HG03045 (cell line): ENCODE measurements at regions not wholly inside any gene's neighbourhood (a gene's known extent, or its start where the extent isn't known, plus 50 kb on each side); places are given as distances from the start of the nearest gene placed in this dataset.

Source experiments
- ATAC-seq: cut with Tn5 transposase; IDR thresholded peaks from one replicate; pipeline ENCODE4 v1.9.1; 2021; ENCODE audit warnings: mild to moderate bottlenecking, moderate library complexity; ENCODE audit not compliant: unreplicated experiment

GRCh38 chr16:86052115-86052670 is 153.2 kb downstream of the IRF8 start:
- no peak for ATAC-seq

DNA sequence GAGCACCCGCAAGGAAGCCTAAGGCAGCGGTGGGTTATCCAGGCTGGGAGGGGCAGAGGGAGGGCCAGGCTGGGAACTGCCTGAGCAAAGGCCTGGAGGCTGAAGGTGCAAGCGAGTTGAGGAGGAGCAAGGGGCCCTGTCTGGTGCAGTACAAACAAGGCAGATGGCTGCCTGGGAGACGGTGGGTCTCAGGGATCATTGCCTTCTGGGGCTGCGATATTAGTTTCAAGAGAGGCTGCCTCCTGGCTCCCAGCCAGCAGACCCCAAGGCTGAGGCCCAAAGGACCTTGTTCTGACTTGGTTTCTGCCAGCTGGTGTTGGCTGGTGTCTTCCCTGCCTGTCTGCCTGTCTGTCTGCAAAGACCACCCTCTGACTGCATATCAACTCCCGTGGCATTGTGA is 154.0 kb downstream of the IRF8 start:
- ATAC-seq: no peak

DNA sequence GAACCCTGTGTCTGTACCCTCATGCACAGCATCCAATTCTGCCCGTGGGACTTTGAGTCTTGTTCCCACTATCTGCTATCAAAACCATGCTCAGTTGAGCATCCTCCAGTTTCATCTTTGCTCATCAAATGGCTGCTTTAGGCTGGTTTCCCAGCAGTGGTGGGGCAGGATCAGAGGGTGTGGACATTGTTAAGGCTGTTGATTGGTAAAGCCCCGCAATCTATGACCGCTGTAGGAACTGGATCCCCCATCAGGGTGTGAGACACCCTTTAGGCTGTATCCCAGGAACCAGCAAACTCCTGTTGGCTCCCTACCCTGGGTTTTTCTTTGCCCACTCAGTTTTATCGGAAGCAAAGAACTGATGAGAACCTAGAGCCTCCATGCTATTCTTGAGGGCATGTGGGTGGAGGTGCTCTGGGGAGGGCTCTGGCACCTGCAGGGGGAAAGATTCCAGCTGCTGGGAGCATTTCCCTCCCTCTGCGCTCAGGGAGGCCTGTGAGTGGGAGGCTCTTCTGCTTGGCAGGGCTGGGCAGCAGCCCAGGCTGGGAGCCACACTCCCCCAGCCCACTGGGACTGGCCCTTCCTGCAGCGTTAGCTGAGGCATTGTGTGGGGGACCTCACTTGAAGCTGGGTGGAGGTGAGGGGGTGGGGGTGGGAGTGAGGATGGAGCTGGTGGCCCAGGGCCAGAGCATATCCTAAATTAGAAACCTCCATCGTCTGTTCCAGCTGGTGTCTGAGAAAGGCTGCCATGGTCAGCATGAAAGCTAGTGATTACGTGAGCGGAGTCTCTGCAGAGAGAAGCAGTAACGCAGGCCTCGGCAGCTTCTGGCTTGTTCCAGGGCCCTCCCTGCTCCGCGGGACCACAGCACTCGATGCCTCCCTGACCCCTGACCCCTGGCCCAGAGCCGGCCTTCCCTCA is 160.6 kb downstream of the IRF8 start:
- ATAC-seq: no peak

DNA sequence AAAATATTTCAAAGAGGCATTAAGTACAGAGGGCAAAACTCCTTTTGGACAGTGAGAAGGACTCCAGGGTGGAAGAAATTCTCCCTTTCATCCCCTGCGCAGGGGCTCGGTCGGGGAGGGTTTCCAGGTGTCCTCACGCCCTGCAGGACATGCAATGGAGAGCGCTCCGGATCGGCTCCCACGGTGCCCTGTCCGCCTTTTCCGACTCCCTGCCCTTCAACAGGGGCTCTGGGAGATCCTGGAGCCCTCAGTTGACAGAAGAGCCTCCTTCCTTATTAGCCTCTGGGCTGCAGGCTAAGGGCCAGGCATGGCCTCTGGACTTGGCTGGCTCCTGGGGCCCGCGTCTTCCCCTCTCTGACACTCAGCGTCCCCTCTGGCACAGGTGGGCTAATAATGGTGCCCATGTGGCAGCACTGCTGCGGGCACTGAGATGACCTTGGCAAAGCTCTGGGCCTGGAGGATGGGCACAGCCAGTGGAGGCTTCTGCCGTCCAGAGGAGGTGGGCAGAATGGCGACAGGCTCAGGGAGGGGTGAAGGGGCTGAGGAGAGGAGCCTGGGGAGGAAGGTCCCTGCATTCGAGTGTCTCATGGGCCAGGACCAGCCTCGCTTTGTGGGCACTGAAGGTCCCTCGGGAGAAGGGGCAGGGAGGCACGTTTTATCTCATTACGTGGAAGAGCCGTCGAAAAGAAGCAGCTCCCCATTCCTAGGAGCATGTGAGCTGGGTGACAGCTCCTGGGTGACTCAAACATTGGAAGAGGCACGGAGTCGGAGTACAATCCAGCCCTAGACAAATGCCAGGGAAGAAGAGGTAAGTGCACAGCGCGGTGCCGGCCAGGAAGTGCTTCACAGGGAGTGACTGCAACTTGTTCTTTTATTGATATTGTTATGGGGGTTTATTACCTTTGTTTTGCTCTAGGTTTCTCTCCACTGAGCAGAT is 161.7 kb downstream of the IRF8 start:
- ATAC-seq: no peak

GRCh38 chr16:86061318-86061695 is 162.3 kb downstream of the IRF8 start:
- ATAC-seq: no peak

GRCh38 chr16:86061721-86062120 is 162.8 kb downstream of the IRF8 start:
- no peak for ATAC-seq

- no peak for ATAC-seq
These were observed 163.5 kb downstream of the IRF8 start for GRCh38 chr16:86062271-86062965.

DNA sequence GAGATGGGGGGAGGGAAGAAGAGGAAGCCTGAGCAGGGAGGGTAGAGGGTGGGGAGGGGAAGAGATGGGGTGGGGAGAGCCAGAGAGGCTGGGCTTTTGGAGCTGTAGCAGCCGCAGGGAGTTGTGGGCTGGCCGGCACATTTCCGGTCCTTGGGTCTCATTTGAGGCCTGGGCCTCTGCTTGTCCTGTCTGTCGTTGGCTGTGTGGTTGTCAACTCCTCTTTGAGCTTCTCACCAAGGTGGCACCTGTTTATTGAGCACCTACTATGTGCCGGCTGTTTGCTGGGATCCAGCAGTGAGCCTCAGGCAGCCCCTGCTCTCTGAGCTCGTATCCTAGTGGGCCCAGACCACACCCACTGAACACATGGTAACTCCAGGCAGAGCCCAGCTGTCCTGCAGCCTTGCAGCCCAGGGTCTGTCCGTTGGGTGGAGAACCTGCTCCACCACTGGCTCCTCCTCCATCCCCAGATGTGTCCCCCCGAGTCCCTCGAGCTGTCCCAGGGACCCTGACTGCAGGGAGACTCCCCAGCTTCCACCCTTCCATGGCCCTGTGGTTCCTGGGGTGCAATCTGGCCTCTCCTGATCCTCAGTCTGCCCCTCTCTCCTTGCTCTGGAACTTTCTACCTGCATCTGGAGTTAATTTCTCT is 164.9 kb downstream of the IRF8 start:
- no peak for ATAC-seq

- no peak for ATAC-seq
These were observed 165.7 kb downstream of the IRF8 start for GRCh38 chr16:86064431-86065250.

GRCh38 chr16:86065711-86066110 is 166.7 kb downstream of the IRF8 start:
- no peak for ATAC-seq

- ATAC-seq: no peak
These were observed 167.8 kb downstream of the IRF8 start for GRCh38 chr16:86066811-86067210.

DNA sequence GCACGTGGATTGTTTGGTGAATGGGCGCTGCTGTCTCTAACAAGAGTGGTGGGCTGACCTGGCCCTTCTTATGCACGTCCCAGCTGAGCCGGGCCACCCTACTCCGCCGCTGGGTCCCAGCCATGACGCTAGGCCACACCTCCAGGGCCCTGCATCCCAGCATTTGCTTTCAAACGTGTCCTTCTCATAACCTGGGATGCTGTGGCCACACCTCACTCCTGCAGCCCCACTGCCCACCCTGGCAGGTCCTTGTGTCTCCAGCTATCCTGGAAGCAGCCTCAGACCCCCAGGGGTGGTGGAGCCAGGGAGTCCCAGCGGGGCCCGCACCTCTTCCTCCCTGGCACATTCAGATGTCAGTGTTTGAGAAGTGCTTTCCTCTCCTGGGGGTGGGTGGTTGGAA is 168.6 kb downstream of the IRF8 start:
- ATAC-seq: no peak

DNA sequence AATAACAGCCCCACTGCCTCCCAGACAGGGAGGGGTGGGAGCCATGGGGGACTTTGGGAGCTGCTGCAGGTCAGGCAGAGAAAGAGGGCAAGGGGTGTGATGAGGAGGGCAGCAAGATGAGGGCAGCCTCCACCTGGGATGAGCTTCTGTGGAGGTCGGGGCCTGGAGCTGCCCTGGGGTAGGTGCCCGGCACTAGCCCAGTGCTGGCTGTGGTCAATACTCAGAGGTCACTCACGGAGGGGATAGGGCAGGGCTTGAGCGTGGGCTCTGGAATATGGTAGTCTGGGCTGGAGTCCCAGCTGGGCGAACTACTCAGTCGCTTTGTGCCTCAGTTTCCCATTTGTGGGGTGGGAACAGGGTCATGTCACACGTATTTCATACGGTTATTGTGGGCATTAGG is 169.0 kb downstream of the IRF8 start:
- no peak for ATAC-seq

- ATAC-seq: no peak
These were observed 169.8 kb downstream of the IRF8 start for GRCh38 chr16:86068722-86069121.

DNA sequence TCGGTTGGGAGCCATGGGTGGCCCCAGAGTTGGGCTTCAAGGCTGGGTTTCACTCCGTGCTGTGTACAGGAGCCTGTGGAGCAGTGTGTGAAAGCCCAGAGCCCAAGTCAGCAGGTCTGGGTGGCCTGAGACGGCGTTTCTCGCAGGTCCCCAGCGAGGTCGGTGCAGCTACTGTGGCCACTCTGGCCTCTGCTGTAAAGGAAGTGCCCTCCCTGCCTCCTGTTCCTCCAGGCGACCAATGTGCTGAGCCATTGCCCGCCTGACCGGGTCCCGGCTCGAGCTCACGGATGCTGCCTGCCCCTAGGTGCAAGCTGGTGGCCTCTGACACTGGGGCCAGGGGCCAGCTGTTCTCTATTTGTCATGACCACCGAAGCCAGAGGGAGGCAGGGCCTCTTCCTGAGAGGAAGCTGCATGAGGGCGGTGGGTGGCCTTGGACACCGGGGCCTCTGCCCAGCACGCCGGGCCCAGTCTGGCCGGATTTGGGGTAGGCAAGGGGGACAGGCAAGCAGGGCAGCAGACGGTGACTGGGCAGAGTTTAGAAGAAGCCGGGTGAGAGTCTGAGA is 170.9 kb downstream of the IRF8 start:
- no peak for ATAC-seq

DNA sequence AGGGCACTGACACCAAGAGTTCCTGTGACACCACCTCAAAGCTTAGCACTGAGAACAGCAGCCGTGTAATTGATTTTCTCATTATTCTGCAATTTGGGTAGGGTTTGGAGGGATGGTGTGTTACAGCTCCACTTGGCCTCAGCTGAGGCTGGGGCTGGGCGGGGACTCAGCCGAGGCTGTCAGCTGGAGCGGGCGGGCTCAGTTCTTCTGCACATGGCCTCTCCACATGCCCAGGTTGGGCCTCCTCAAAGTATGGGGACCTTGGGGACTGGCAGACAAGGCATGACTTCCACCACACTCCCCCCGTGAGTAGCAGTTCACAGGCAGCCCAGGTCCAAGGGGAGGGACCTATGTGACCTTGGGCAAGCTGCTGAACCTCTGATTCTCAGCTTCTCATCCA is 171.5 kb downstream of the IRF8 start:
- ATAC-seq: no peak

DNA sequence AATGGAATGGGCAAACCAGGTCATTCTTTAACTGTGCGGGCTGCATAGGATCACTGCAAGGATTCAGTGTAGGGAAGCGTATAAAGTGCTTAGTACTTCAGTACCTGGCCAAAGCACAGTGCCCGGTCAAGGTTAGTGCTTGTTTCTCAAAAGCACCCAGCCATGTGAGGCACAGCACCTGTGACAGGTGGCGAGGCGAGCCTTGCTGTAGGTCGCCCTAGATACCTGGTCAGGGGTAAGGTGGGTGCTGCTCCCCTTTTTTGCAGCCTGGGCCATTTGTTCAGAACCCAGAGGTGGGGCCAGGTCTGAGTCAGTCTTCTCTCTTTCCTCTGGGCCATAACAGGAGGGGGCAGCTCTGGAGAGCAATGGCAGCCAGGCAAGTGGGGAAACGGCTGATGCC is 172.0 kb downstream of the IRF8 start:
- ATAC-seq: no peak

DNA sequence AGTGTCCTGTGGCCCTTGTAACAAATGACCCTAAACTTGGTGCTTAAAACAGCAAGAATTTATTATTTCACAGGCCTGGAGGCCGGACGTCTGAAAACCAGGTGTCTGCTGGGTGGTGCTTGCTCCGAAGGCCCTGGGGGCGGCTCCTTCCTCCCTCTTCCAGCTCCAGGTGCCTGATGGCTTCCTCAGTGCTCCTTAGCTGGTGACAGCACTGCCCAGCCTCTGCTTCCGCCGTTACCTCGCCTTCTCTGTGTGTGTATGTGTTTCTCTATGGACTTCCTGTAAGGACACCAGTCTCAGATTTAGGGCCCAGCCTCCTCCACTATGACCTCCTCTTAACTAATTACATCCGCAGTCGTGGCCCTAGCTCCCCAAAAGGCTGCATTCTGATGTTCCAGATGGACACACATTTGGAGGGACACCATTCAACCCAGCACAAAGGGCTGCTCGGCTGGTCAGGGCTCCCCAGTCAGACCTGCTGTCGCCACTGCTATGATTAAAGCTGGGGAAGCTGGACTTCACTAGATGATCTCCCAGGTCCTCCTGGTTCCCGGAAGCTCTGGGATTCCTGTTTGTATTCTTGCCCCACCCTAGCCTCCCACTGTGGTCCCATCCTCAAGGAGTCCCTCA is 172.8 kb downstream of the IRF8 start:
- no peak for ATAC-seq
